CMK (cell line): ENCODE measurements at regions not wholly inside any gene's neighbourhood (a gene's known extent, or its start where the extent isn't known, plus 50 kb on each side); places are given as distances from the start of the nearest gene placed in this dataset.

Experiments used
- DNase-seq: peaks from one replicate; pipeline ENCODE4 v3.0.0-alpha.2; 2010; ENCODE audit warnings: low read depth

GRCh38 chr5:155844542-155844941, 482.4 kb upstream of the SGCD start:
- no peak for DNase-seq

DNA sequence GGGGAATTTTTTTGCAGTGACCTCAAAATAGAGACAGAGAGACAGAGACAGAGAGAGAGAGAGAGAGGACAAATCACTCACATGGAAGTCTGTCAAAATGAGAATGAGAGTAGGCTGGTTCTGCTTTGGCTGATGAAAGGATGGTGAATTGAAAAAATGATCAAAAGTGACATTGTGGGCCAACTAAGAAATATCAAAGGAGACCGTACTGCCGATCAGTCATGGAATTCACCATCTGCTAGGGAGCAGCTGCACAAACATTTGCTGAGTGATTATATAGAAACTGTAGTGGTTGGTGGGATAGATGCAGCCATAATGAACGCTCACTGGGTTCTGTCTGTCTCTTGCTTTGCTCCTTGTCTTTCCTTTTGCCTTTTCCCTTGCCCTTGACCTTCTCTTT, 476.6 kb upstream of the SGCD start:
- DNase-seq: no peak

GRCh38 chr5:155866971-155867370, 460.0 kb upstream of the SGCD start:
- no peak for DNase-seq

GRCh38 chr5:155867522-155868088, 459.4 kb upstream of the SGCD start:
- DNase-seq: no peak

DNA sequence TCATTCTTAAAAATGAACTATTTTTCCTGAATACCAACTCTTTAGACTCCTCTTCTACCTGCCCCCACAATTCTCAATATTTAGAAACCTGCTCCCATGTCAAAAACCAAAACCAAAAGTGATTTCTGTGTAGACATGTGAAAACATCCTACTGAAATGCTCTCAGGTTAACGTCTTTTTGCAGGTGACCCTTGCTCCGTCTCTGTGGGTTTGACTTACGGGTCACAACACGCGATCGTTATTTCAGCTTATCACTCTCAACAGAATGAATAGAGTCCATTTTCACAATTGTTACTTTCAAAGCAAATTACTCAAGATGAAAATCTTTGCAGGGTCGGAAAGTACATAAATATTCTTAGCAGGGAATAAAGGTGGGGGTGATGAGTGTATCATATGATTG, 456.3 kb upstream of the SGCD start:
- DNase-seq: no peak

GRCh38 chr5:155871623-155872022, 455.3 kb upstream of the SGCD start:
- no peak for DNase-seq

- no peak for DNase-seq
These were observed 454.2 kb upstream of the SGCD start for GRCh38 chr5:155872629-155873220.

GRCh38 chr5:155878991-155879575, 447.9 kb upstream of the SGCD start:
- DNase-seq: no peak

GRCh38 chr5:155884041-155884440, 442.9 kb upstream of the SGCD start:
- no peak for DNase-seq

DNA sequence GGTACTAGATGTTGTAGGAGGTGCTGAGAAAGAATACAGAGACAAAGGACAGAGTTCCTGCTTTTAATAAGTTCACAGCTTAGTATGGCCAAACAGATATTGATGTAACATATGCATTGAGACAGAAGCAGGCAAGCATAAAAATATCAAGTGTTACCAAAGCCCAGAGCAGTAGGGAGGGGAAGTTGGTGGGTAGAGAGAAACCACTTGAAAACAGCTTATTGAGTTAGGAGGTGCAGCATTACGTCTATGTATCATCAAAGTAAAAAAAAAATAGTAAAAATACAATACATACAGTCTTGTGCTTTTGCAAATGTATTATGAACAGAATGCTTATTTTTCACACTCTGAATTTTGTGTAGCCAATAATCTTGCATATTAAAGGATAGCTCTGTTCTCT, 441.8 kb upstream of the SGCD start:
- no peak for DNase-seq

DNA sequence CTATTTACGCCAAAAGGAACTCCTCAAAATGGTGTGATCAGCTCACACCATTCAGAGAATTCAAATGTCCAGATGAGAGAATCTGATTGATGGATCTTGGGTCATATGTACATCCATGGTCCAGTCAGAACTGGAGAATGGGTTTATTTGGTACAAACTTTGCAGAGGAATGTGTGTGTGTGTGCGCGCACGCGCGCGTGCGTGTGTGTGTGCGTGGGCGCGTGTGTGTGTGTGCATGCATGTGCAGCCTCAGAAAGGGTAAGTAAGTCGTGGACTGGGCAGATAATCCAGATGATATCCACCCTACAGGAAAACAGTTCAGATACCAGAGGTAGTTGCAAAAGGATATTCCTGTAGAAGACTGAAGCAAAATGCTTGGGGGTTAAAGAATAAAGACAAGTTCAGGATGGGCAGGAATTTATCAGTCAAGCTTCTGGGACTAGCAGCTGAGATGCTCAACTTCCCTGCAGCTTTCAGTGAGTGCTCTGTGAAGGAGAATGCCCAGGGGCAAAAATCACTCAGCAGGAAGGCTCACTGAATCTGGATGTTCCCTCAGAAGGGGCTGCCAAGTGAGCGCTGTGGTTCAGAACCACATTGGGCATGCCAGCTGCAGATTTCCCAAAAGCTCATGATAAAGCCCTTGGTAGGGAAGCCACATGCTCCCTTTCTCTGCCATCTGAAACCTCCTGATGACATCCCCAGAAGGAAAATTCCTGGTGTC, 440.5 kb upstream of the SGCD start:
- no peak for DNase-seq

DNA sequence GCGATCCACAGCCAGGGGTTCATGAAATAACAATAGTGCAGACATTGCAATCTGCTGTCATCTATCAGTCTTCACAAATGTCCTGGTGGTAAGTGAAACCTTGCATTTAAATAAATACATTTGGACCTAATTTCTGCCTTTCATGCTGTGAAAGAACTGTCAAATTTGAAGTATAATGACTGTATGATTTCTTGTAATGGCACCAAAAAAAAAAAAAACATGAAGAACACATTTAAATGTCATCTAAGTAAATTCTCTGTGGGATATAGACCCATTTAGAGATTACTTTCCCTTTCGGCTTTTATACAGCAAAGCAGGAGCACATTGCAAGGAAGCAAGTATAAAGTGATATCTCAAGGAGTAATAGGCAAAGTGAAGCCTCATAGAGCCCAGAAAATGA, 431.5 kb upstream of the SGCD start:
- DNase-seq: no peak

GRCh38 chr5:155897761-155898160, 429.2 kb upstream of the SGCD start:
- DNase-seq: no peak

DNA sequence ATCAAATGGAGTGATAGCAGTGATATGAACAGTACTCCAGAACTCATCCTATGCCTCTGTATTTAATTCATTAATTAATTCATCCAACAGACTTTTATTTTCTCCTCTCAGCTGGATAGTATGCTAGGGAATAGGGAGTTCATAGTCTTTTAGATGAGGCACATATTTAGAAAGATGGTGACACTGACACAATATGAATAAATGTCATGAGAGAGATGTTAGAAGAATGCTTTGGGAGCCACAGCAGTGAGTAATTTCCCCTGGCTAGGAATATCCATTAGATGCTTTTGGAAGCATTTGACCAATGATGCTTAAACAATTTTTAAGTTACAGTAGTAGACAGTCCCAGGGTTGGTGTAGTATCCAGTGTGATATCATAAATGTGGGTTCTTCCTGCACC, 428.7 kb upstream of the SGCD start:
- DNase-seq: no peak

GRCh38 chr5:155903791-155904190, 423.2 kb upstream of the SGCD start:
- DNase-seq: no peak

DNA sequence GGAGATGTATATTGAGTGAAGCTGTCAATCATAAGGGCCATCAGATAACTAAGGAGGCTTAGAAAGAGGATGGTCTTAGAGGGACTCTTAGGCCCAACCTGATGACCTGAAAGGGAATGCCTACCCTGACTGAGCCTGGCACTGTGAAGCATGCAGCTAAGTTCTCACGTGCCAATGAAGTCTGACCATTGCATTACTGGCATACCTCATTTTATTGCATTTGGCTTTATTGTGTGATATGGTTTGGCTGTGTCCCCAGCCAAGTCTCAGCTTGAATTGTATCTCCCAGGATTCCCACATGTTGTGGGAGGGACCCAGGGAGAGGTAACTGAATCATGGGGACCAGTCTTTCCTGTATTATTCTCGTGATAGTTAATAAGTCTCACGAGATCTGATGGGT, 421.6 kb upstream of the SGCD start:
- no peak for DNase-seq

DNA sequence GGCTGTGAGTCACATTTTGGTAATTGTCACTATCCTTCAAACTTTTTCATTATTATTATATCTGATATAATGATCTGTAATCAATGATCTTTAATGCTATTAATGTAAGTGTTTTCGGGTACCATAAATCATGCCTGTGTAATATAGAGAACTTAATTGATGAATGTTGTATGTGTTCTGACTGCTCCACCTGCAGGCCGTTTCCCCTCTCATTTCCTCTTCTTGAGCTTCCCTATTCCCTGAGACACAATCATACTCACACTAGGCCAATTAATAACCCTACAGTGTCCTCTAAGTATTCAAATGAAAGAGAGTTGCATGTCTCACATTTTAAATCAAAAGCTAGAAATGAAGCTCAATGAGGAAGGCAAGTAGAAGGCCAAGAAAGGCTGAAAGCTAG, 420.9 kb upstream of the SGCD start:
- no peak for DNase-seq

- no peak for DNase-seq
These were observed 418.4 kb upstream of the SGCD start for GRCh38 chr5:155908543-155908942.

DNA sequence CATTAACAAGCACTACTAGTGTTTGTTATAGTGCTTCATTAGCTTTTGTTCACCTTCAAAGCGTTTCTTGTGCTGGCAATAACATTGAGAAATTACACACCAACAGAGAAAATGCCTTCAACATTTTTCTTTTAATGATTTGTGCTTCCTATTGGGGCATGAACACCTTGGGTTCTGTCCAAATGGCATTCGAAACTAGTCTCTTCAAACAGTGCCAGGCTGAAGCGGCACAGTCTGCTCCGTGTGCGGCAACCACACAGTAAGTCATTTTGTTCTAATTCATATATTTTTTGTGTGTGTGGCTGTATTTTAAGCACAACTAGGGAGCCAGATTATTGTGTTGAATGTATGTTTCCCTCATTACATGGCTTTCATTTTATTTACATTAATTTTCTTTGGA, 414.7 kb upstream of the SGCD start:
- no peak for DNase-seq

- DNase-seq: no peak
These were observed 412.2 kb upstream of the SGCD start for GRCh38 chr5:155914766-155915165.

GRCh38 chr5:155915601-155916000, 411.4 kb upstream of the SGCD start:
- DNase-seq: no peak

- no peak for DNase-seq
These were observed 407.8 kb upstream of the SGCD start for GRCh38 chr5:155919126-155919525.

DNA sequence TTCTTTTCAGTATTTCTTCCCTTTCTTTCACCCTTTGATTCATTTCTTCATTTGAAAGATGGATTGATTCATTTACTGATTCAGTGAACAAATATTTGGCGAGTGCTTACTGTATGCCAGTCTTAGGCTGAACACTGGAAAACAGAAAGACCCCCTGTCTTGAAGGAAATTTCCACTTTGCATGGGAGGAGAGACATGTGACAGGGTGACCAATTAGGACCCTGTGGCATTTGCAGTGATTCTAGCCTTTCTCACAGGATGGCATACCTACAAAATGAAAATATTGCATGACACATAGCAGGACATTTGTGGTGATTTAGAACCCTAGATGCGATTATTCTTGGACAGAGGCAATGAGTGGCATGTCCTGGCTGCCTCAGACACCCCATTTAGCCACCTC, 407.2 kb upstream of the SGCD start:
- no peak for DNase-seq

DNA sequence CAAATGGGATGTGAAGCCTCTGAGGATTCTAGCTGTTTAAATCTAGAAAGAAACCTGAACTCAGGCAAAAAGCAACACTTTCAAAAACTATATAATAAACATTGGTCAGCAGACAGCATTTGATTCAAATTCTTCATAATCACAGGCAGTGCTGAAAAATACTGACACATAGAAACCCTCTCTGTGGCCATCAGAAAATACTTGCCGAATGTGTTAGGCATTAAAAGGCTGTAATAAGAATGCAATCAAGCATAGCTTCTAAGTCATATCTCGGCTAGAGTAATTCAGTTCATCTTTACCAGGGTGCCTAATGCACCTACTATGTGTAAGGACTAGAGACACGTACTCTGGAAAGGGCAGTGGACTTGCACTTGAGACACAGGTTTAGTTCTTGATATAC, 405.3 kb upstream of the SGCD start:
- DNase-seq: no peak
